Activated CD8-positive, alpha-beta memory T cell treated with anti-CD3 and anti-CD28 coated beads for 36 hours (primary cell): ENCODE measurements at regions not wholly inside any gene's neighbourhood (a gene's known extent, or its start where the extent isn't known, plus 50 kb on each side); places are given as distances from the start of the nearest gene placed in this dataset.

ENCODE experiments used
- CTCF ChIA-PET: fragments of 350-600 bp; sonication (Branson Sonifier 250); formaldehyde crosslinking; loops from one replicate; lab custom pipeline; 2021; ENCODE audit warnings: antibody characterized with exemption; lab: Charles Lee
- POLR2A ChIA-PET: fragments of 350-600 bp; sonication (Branson Sonifier 250); formaldehyde crosslinking; loops from one replicate; lab custom pipeline; 2021; ENCODE audit warnings: antibody characterized with exemption; lab: Charles Lee

- ChIA-PET CTCF (no interaction called here), POLR2A (no interaction called here)
These were observed 219.7 kb upstream of the STK17B start for GRCh38 chr2:196391149-196391479.

- ChIA-PET POLR2A (no interaction called here), CTCF (no interaction called here)
These were observed 227.7 kb upstream of the STK17B start for GRCh38 chr2:196399096-196399495.

DNA sequence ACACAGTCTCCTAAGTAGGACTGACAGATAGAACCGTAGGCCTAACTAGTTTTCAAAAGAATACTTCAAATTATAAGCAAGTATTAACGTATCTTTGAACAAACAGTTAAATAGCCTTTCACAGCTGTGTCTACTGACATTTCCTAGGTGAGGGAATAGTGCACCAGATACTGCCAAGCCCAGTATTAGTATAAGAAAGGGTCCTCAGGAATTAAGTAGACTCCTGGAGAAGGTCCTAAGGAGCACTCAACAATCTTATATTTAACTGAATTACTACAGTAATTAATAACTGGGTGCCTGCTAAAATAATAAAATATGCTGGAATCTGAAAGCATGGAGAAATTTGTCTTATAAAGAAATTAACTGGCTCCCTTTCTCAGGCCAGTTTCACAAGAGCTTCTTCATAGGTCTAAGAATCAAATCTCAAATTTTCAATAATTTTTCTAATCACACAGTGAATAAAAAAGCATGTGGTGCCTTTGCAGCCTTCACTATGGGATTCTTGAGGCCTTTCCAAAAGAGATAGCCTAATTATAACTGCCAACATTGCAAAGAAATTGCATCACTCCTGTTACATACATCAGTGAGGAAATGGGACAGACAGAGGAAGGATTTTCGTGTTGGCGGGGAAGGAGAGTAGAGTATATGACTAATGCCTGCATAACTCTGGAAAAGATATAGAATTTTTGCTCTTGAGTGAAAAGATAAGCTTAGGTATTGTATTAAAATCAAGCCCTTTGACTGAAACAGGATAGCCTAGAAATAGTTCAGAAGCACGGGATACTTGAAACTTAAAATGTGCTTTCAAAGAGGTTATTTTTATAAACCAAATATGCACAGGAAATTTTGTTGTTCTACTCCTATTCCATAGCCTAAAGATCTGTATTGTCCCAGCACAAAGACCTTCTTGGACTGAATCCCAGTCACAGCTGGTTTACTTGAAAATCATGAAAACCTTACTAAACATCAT is 228.6 kb upstream of the STK17B start:
- CTCF ChIA-PET = no interaction called here
- POLR2A ChIA-PET = no interaction called here

DNA sequence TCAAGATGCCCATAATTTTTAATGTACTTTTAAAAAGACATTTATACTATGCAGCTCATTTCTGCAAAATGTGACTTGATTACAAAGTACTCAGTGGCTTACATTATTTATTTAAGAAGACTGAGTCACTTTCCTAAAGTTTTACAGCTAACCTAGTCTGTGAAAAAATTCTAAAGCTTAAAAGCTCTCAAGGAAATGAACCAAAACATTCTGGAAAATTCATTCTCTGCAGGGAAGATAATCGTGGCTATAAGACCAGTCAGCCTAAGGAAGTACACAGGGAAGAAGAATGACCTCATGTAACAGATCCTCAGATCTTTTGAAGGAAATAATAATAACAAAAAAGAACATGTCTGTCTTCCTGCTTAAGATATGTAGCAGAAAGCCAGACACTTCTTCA is 232.1 kb upstream of the STK17B start:
- POLR2A ChIA-PET = no interaction called here
- CTCF ChIA-PET = no interaction called here

GRCh38 chr2:196404276-196404675 is 232.9 kb upstream of the STK17B start:
- ChIA-PET CTCF (interaction anchor here (0.8 kb wide), 1 partner anchor 114 kb away, joined by 3 read pairs; no protein-coding TSS in a partner anchor), POLR2A (no interaction called here)

DNA sequence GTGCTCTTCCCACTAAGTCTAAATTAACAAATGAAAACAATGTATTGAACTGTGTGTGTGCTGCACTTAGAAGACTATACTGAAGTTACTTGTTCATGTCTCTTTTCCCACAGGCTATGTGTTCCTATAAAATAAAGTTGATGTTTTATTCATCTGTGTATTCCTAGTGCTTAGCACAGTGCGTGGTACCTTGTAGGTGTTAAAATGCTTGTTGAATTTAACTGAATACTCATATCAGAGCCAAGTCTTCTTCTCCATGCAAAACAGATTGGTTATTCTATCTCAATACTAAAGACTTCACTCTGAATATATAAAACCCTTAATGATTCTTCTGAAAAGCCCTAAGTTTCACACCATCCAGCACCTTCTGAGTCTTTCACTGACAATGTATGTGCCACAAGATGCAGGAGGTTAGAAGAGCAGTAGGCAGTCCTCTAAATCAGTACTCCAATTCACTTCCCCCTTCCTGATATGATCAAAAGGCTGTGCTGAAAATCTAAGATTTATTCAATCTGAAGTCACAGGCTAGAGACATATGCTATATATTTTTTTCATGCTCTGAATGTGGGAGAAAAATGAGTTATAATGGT is 231.7 kb upstream of the CCDC150 start:
- ChIA-PET CTCF (no interaction called here), POLR2A (no interaction called here)

- POLR2A ChIA-PET = no interaction called here
These were observed 230.1 kb upstream of the CCDC150 start for GRCh38 chr2:196409376-196409775.

GRCh38 chr2:196410008-196410407 is 229.5 kb upstream of the CCDC150 start:
- CTCF ChIA-PET = no interaction called here
- POLR2A ChIA-PET = no interaction called here

More at GRCh38 chr2:196409376-196409775, 230.1 kb upstream of the CCDC150 start:
- CTCF ChIA-PET = no interaction called here

DNA sequence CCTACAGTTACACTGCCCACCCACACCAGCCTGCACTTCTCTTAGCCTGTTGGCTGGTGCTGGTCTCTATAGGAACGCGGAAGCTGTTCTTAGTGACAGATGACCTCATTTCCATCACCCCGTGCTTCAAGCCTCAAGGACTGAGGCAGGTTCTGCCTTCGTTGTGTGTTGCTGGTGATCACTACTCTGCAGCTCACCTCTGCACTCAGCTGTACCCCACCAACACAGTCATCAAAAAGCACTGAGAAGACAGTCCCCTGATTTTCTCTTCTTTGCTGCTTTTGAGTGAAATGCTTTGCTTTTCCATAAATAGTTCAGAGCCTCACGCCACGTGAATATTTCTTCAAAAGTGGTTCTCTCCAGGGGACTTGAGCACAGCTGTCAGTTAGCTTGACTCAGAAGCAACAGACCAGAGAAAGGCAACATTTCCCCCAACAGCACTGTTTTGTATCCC is 225.7 kb upstream of the CCDC150 start:
- CTCF ChIA-PET = interaction anchor here (1.2 kb wide), 1 partner anchor 16 kb away, joined by 4 read pairs; no protein-coding TSS in a partner anchor
- POLR2A ChIA-PET = no interaction called here

DNA sequence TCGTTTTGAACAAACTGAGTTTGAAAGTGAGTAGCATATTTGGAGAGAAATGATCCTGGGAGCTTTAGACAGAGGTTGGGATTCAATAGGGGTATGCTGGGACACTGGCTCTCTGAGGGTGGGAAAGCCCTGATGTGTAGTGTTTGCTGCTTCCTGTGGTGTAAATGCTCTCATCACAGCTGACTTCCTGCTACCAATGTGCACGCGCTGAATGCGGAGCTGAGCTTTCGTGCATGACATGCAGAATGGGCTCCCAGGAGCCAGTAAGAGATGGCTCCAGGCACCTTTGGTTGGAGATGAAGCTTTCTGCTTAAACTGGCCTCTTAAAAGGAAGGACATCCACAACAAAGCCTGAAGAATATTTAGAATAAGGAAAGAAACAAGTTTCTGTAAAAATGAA is 224.1 kb upstream of the CCDC150 start:
- ChIA-PET CTCF (interaction anchor here (1.2 kb wide), 1 partner anchor 37 kb away, joined by 4 read pairs; no protein-coding TSS in a partner anchor), POLR2A (no interaction called here)

DNA sequence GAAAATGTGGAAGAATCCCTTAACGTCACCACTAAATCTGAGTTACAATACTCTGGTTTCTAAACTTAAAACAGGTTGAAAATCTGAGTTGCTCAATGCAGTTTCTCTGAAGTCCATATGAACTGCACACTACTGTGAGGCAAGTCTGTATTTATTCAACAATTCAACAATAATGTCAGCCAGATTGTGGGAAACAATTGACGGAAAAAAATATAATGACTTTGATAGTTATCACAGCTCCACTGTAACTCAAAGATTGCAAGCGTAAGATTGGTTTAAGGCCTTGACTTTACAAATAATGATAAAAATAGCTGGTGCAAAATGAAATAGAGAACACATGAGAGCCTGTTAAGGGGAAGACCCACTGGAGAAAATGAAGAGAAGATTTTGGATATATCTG is 219.4 kb upstream of the CCDC150 start:
- CTCF ChIA-PET = no interaction called here
- POLR2A ChIA-PET = no interaction called here

DNA sequence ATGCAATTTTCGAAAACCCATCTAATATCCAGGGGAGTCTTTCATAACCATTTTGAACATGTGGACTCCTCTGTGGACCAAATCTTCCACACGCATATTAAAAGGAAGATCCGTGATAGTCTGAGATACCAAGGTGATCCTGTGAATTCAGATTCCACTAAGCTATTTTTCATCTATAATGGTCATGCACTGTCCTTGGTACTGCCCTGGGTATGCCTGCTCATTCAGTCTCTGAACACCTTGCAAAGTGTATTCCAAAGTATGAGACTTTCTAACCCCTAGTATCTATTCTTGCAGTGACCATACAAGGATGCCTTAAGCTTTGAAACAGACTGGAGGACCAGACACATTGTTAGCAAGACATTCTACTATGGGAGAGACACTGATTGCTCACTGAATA is 217.6 kb upstream of the CCDC150 start:
- CTCF ChIA-PET = interaction anchor here (1.2 kb wide), 1 partner anchor 32 kb away, joined by 3 read pairs; no protein-coding TSS in a partner anchor
- POLR2A ChIA-PET = no interaction called here

GRCh38 chr2:196422361-196422760 is 217.2 kb upstream of the CCDC150 start:
- POLR2A ChIA-PET = no interaction called here
- CTCF ChIA-PET = interaction anchor here (0.9 to 1.2 kb wide), 2 partner anchors 16 to 32 kb away, joined by 3 read pairs; no protein-coding TSS in a partner anchor

- CTCF ChIA-PET = interaction anchor here (0.8 kb wide), 1 partner anchor 13 kb away, joined by 3 read pairs; no protein-coding TSS in a partner anchor
- POLR2A ChIA-PET = no interaction called here
These were observed 213.4 kb upstream of the CCDC150 start for GRCh38 chr2:196426122-196426521.

- CTCF ChIA-PET = no interaction called here
- POLR2A ChIA-PET = no interaction called here
These were observed 211.4 kb upstream of the CCDC150 start for GRCh38 chr2:196427986-196428634.

- ChIA-PET POLR2A (no interaction called here), CTCF (no interaction called here)
These were observed 208.4 kb upstream of the CCDC150 start for GRCh38 chr2:196431076-196431475.

- ChIA-PET CTCF (no interaction called here), POLR2A (no interaction called here)
These were observed 207.6 kb upstream of the CCDC150 start for GRCh38 chr2:196431957-196432356.

- POLR2A ChIA-PET = no interaction called here
- CTCF ChIA-PET = no interaction called here
These were observed 206.4 kb upstream of the CCDC150 start for GRCh38 chr2:196433116-196433515.

- POLR2A ChIA-PET = no interaction called here
- CTCF ChIA-PET = no interaction called here
These were observed 205.3 kb upstream of the CCDC150 start for GRCh38 chr2:196434217-196434616.

DNA sequence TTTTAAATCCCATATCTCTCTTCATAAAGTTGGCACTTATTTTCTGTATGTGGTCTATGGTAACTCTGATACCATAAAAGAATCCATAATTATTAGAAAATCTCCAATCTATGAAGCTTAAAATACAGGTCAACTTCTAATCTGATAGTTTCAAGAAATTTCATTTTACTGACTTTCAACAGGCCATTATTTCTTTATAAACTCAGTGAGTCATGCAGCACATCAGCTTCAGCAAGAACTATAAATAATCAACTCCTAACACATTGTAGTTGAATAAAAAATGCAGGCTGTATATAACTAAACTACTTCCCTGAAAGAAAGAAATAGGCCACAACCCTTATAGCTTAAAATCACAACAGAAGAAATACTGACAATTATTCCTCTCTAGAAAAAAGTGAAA is 204.3 kb upstream of the CCDC150 start:
- ChIA-PET CTCF (no interaction called here), POLR2A (interaction anchor here (0.6 kb wide), 1 partner anchor 118 kb away, joined by 3 read pairs; no protein-coding TSS in a partner anchor)
